NOMO-1 treated with dmso at 0.1 percent for 144 hours (cell line): ENCODE measurements at regions not wholly inside any gene's neighbourhood (a gene's known extent, or its start where the extent isn't known, plus 50 kb on each side); places are given as distances from the start of the nearest gene placed in this dataset.

ENCODE experiments used
- DNase-seq: peaks from one replicate; lab custom pipeline; 2025; ENCODE audit not compliant: unreplicated experiment; lab: John Stamatoyannopoulos, UW

DNA sequence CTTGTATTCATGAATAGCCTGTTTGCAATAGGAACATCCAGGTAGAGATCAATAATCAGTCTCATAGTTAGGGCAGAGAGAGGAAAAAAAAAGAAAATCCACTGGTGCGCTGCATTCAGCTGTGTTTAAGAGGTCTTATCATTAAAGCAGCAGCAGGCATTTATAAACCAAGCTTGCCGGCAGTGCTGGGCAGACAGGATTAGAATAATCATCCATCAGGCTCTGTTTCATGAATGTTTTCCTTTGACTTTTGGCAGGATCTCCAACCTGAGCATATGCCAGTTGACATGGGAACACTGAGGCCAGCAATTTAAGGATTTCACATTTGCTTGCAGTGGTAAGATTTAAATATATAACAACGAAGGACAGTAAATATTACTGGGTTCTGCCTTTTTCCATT, 305.2 kb upstream of the SEMA6D start:
- DNase-seq, result no peak

GRCh38 chr15:47412802-47413201, 304.5 kb upstream of the SEMA6D start:
- no peak for DNase-seq

DNA sequence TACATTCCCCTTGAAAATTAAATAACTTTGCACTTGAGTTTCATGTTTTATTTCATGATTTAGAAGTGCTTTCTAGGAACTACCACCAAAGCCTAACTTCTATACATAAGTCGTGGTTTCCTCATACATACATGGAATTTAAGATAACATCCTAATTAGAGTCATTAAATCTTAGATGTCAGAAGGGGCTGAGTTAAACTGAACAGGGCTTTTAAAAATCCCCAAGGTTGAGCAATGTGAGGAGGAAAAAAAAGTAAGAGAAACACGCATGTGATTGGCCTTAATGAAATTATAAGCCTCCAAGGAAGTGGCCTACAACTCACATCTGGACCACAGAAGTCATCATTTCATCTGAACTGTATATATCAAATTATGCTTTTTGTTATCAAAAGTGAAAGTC, 303.1 kb upstream of the SEMA6D start:
- DNase-seq, result no peak

GRCh38 chr15:47415539-47415971, 301.8 kb upstream of the SEMA6D start:
- no peak for DNase-seq

- DNase-seq, result peak; percentile 47
Measured at GRCh38 chr15:47422881-47423665, 294.2 kb upstream of the SEMA6D start.

- no peak for DNase-seq
Measured at GRCh38 chr15:47427463-47427862, 289.8 kb upstream of the SEMA6D start.

- DNase-seq, result no peak
Measured at GRCh38 chr15:47429376-47429775, 287.9 kb upstream of the SEMA6D start.

GRCh38 chr15:47431501-47431900, 285.8 kb upstream of the SEMA6D start:
- DNase-seq, result no peak

DNA sequence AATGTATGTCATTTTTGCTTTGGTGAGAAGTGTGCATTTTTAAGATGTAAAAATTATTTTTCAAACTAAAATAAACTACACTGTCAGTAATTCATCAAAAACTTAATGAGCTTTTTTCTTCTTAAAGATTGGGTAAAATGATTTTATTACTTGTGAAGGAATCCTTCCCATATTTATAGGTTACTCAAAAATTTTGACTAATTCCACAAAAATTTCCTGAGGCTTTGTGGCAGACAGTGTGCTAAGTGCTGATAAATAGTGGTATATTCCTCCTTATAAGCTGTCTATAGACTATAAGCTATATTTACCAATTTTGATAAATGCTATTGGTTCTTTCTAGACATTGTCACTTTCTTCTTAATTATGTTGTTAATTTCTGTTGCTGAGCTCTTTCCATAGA, 284.5 kb upstream of the SEMA6D start:
- DNase-seq, result no peak

DNA sequence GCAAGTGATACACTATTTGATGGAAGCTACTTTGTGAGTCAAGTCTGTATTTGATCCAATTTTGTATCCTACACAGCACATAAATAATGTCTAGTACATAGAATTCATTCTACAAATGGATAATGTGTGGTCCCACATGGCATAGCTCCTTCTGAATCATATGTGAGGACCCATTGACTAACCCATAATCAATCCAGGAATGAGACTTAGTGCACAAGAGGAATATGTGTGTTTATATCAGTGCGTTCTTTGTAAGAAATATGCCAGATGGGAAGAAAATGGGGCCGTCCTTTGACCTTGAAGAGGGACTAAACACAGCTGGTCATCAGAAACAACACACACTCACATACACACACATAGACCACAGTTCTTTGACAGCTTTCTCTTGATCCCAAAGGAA, 282.7 kb upstream of the SEMA6D start:
- DNase-seq, result no peak

- DNase-seq, result no peak
Measured at GRCh38 chr15:47437491-47437890, 279.8 kb upstream of the SEMA6D start.

- DNase-seq, result no peak
Measured at GRCh38 chr15:47439146-47440111, 277.9 kb upstream of the SEMA6D start.

DNA sequence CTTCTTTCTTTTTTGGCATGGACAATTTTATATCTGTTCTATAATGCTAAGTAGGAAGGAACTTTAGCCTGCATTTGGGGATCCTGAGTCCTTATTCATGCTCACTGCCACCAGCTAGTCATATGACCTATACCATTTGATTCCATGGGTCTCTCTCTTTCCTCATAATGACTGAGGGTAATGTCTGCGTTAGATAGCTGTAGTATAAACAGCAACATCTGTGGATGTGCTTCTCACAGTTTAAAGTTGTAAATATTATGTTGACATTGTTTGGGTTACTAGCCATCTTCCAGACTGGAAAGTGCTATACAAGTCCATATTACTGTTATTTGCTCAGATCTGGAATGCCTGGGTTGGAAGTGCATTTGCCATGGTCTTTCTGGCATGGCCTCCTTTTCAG, 274.9 kb upstream of the SEMA6D start:
- DNase-seq, result no peak

DNA sequence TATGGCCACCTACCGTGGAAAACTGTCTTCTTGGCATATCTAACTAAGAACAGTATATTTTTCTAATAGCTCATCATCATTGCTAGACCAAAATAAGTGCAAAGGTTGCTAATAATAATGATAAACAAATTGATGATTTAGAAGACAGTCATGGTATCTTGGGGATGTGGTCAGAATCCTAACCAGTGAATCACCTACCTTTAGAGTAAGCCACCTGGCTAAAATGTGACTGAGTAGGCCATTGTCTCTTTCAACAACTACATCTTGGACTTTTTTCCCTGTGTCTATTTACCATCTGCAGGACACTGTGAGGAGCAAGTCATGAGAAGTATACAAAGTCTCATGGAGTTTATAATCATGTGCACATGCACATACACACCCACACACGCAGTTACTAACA, 273.5 kb upstream of the SEMA6D start:
- no peak for DNase-seq

DNA sequence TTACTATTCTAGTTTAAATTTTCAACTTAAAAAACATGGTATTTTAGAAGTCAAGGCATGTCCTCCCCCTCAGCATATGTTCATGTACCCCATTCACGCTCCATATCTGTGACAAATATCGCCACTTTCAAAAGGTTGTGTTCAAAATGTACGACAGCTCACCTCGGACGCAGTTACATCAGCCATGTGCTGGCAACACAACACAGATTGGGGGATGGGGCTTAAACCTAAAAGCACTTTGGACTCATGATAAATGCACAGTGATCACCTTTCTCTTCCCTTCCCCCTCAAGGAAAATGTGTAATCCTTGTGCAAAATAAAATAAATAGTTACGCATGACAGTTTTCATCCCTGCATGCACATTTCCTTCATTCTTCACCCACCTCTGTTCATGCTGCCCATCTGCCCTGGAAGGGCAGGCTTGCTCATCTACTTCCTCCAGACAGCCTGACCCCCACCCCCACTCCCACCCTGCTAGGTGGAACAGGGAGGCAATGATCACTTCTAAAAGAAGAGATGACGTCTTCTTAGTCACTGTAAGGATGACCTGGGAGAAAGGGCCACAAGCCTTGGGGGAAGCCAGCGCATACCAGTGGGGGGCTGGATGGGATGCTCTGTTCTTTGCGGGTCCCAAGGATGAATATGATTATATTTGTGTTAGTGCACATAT, 271.4 kb upstream of the SEMA6D start:
- DNase-seq, result no peak

GRCh38 chr15:47460795-47461573, 256.3 kb upstream of the SEMA6D start:
- DNase-seq, result peak; percentile 81

GRCh38 chr15:47461652-47462141, 255.6 kb upstream of the SEMA6D start:
- DNase-seq, result no peak

DNA sequence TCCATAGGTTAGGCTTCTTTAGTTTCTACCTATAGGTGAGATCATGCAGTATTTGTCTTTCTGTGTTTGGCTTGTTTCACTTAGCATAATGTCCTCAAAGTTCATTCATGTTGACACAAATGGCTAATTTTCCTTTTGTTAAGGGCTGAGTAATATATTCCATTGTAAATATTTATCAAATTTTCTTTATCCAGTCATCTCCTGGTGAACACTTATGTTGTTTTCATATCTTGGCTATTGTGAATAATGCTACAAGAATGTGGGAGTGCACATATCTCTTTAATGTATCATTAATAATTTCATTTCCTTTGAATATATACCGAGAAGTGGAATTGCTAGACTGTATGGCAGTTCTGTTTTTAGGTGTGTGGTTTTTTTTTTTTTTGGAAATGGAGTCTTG, 250.9 kb upstream of the SEMA6D start:
- no peak for DNase-seq

DNA sequence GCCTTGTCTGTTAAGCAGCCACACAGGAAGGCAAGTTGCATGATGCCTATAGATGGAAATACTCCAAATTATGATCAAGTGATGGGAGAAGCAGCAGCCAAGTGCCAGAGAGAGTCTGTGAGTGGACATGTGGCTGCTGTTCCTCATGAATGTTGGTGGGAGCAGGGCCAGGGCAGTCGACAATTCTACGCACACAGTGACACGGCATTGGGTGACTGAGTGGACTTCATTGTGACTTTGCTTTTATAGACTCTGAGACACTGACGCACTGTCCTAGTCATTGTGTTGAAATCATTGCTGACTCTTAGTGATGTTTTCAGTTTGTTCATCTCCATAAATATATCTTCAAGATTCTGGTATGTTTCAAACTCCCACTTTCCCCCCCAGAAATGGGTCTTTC, 246.3 kb upstream of the SEMA6D start:
- DNase-seq, result no peak

GRCh38 chr15:47473106-47473725, 244.1 kb upstream of the SEMA6D start:
- no peak for DNase-seq
